GM10266 (cell line): ENCODE measurements at regions not wholly inside any gene's neighbourhood (a gene's known extent, or its start where the extent isn't known, plus 50 kb on each side); places are given as distances from the start of the nearest gene placed in this dataset.

Experiments used
- DNase-seq: peaks from one replicate; pipeline ENCODE4 v3.0.0; 2012; ENCODE audit errors: extremely low spot score
- CTCF ChIP-seq: IDR thresholded peaks from 2 replicates; pipeline ENCODE4 v1.5.1; 2012; ENCODE audit warnings: mild to moderate bottlenecking, low read depth; ENCODE audit not compliant: control insufficient read depth, insufficient read depth; ENCODE audit errors: missing control alignments

- no peak for TF ChIP-seq CTCF
Measured at GRCh38 chr21:35368326-35368725, 319.2 kb upstream of the RUNX1 start.

DNA sequence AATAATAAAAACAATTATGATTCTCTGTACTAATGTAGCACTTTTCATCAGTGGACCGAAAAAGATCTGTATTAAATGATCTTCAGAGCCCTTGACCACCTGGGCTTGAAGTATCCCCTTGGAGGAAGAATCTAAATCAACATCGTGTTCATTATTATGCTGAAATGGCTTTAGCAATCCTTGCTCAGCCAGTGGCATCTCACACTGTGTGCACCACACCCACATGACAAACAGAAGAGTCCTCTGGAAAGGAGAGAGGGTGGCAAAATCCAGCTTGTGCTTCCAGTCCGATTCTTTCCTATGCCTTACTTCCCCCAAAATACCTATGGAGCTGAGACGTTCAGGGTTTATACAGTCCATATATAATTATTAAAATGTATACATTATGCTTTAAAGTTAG, 318.5 kb upstream of the RUNX1 start:
- TF ChIP-seq CTCF = no peak
- DNase-seq = no peak

More at GRCh38 chr21:35368326-35368725, 319.2 kb upstream of the RUNX1 start:
- DNase-seq = no peak

DNA sequence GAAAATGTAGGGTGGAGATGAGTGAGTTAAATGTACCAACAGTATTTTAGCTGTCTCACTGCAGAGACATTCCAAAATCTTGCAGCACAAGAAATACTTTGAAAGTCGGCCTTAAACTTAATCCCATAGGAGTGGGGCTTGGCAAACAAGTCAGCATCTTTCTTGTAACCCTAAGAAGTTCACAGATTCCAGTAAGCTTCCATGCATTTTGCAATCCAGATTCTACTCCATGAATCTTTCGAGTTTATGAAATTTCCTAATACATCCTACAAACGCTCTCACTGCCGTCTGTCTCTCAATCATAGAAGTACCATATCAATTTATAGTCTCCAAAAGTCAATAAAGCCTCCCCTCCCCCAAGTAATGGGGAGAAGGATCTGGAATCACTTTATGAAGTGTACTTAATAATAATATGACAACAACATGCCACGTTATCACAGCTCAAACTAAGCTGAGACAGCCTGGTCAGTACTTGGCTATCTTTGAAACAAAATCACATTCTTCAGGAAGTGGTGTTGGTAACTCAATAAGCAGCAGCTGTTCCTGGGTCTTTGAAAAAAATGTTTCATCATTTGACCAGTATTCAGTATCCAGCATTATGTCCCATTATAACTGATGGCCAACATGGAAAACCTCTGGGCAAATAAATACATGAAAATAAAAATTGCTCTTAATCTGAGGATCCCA, 317.4 kb upstream of the RUNX1 start:
- DNase-seq = no peak
- TF ChIP-seq CTCF = no peak

GRCh38 chr21:35363458-35363857, 314.4 kb upstream of the RUNX1 start:
- TF ChIP-seq CTCF = no peak

DNA sequence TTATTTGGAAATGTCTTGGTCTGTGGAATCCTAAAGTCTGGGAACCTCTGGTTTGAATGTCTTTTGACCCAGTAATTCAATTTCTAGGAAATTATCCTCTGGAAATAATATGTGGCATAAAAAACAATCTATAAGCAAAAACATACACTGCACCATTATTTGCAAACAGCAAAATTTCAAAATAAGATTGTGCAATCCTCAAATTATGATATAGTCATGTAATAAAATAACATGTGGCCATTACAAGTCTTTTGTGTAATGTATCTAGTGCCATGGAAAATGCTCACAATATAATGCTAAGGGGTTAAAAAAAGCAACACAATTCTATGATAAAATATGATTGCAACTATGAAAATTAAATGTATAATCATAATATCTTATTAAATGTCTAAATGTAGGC, 312.9 kb upstream of the RUNX1 start:
- TF ChIP-seq CTCF = no peak
- DNase-seq = no peak

More at GRCh38 chr21:35363458-35363857, 314.4 kb upstream of the RUNX1 start:
- no peak for DNase-seq

GRCh38 chr21:35360870-35361570, 311.9 kb upstream of the RUNX1 start:
- no peak for DNase-seq
- TF ChIP-seq CTCF = no peak

GRCh38 chr21:35359076-35359475, 310.0 kb upstream of the RUNX1 start:
- DNase-seq = no peak
- TF ChIP-seq CTCF = no peak
